Naive B cell (primary cell): ENCODE measurements at regions not wholly inside any gene's neighbourhood (a gene's known extent, or its start where the extent isn't known, plus 50 kb on each side); places are given as distances from the start of the nearest gene placed in this dataset.

Source experiments
- ATAC-seq, 2 donors: fragments of 150-1000 bp; cut with Tn5 transposase; 2 replicates each; pipeline ENCODE4 v1.10.0; 2021; ENCODE audit warnings: low read depth in 2 of 2, mild to moderate bottlenecking in 2 of 2, moderate library complexity in 2 of 2
- DNase-seq: peaks from one replicate; pipeline ENCODE4 v3.0.0; 2022
- H3K27ac Mint-ChIP-seq, 6 donors: one replicate each; pipeline ENCODE4 v1.8.0; 2020 to 2022; ENCODE audit warnings: mild to moderate bottlenecking in 6 of 6, mixed read lengths in 6 of 6, moderate library complexity in 5 of 6, inconsistent platforms in 2 of 6
- H3K27me3 Mint-ChIP-seq, 3 donors: one replicate each; pipeline ENCODE4 v1.8.0; 2021 to 2022; ENCODE audit warnings: mixed read lengths in 3 of 3, mild to moderate bottlenecking in 1 of 3
- H3K36me3 Mint-ChIP-seq, 2 donors: one replicate each; pipeline ENCODE4 v1.8.0; 2020 to 2022; ENCODE audit warnings: mixed read lengths in 2 of 2, inconsistent platforms in 1 of 2, mild to moderate bottlenecking in 1 of 2
- H3K4me1 Mint-ChIP-seq, 3 donors: one replicate each; pipeline ENCODE4 v1.8.0; 2020 to 2022; ENCODE audit warnings: mixed read lengths in 3 of 3, inconsistent platforms in 1 of 3, mild to moderate bottlenecking in 1 of 3, moderate library complexity in 1 of 3
- H3K4me3 Mint-ChIP-seq, 8 donors: one replicate each; pipeline ENCODE4 v1.8.0; 2020 to 2022; ENCODE audit warnings: mild to moderate bottlenecking in 8 of 8, mixed read lengths in 8 of 8, moderate library complexity in 8 of 8, inconsistent platforms in 2 of 8
- H3K9me3 Mint-ChIP-seq, 7 donors: one replicate each; pipeline ENCODE4 v1.8.0; 2020 to 2022; ENCODE audit warnings: mixed read lengths in 7 of 7, mild to moderate bottlenecking in 5 of 7, inconsistent platforms in 2 of 7, moderate library complexity in 1 of 7

DNA sequence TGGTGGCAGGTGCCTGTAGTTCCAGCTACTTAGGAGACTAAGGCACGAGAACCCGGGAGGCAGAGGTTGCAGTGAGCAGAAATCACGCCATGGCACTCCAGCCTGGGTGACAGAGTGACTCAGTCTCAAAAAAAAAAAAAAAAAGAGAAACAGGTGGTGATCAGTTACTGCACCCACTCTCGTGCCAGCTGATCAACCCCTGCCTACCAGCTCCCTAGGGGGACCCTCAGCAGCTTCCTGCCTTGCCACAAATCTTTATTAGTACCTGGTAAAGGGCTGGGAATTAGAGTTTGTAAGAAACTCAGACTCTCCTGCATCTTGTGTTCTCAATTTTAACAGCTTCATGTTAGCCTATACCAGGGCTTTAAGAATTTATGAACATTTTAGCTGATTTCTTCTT lies 914.9 kb downstream of the EFNA5 start:
- no peak for ATAC-seq
- Mint-ChIP-seq H3K27ac (no peak overlapping the region), H3K4me3 (no peak overlapping the region), H3K4me1 (no peaks in the 10 kb centered on the region), H3K36me3 (no peaks in the 10 kb centered on the region), H3K27me3 (no peaks in the 10 kb centered on the region), H3K9me3 (no peaks in the 10 kb centered on the region)
- DNase-seq, result no peak

DNA sequence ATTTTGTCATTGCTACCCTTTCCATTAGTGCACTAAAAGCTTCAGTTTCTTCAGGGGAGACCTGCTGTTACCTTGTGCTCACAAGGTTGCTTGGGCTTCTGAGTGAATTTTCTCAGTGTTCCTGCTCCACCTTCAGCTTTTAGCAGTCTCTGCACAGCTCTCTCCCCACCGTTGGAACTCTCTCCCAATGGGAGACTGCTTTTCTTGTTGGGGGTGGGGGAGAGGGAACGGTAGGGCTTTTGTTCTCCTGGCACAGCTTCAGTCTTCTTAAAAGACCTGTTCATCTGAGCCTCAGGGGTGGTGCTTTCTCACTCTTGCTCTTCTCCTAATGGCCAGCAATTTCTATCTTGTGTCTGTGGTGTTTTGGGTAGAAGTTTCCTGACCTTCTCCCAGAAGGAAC lies 915.7 kb downstream of the EFNA5 start:
- no peaks in the 10 kb centered on the region for H3K9me3 Mint-ChIP-seq
- no peaks in the 10 kb centered on the region for H3K27me3 Mint-ChIP-seq
- no peaks in the 10 kb centered on the region for H3K4me1 Mint-ChIP-seq
- H3K27ac Mint-ChIP-seq, result no peak overlapping the region
- H3K36me3 Mint-ChIP-seq, result no peaks in the 10 kb centered on the region
- DNase-seq (no peak), ATAC-seq (no peak)
- H3K4me3 Mint-ChIP-seq, result no peak overlapping the region

DNA sequence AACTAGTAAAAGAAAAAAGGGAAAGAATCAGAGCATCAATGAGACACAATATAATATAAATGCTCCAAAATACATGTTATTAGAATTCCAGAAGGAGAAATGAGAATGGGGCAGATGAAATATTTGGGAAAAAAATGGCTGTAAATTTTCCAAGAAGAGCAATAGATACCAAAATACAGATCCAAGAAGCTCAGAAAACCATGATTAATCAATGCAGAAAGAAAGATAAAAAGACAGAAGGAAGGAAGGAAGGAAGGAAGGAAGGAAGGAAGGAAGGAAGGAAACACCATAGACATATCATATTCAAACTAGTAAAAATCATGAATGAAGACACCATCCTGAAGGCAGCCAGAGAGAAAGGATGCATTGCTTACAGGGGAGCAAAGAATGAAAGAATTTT lies 920.9 kb downstream of the EFNA5 start:
- no peak overlapping the region for H3K4me3 Mint-ChIP-seq
- ATAC-seq, result no peak
- DNase-seq, result no peak
- no peaks in the 10 kb centered on the region for H3K4me1 Mint-ChIP-seq
- peaks cover 0 to 3% (median 0%) of the 10 kb centered on the region in 7 donors for H3K9me3 Mint-ChIP-seq
- H3K27ac Mint-ChIP-seq, result peak overlapping the region in 1 of 6 donors; percentile 58
- H3K27me3 Mint-ChIP-seq, result no peaks in the 10 kb centered on the region
- no peaks in the 10 kb centered on the region for H3K36me3 Mint-ChIP-seq

DNA sequence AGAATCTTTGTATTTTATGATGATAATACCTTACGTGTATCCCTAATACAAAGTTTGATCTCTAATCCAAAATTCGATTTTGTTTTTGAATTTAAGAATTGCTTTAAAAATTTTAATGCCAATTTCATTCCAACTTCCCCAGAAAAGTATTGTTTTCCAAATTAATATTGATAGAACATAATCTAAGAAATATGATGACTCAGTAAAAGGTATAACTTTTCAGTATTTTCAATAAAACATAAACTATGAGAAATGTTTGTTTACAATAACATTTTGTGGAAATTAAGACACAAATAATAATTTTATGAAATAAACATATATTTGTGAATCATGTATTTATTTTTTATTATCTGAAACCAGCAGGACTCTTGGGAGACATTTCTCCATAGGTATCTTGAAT lies 931.6 kb downstream of the EFNA5 start:
- Mint-ChIP-seq H3K36me3 (no peaks in the 10 kb centered on the region), H3K27me3 (no peaks in the 10 kb centered on the region), H3K9me3 (peaks cover 0 to 12% (median 0%) of the 10 kb centered on the region in 7 donors), H3K4me1 (no peaks in the 10 kb centered on the region), H3K27ac (no peak overlapping the region), H3K4me3 (no peak overlapping the region)
- no peak for DNase-seq
- ATAC-seq, result no peak

DNA sequence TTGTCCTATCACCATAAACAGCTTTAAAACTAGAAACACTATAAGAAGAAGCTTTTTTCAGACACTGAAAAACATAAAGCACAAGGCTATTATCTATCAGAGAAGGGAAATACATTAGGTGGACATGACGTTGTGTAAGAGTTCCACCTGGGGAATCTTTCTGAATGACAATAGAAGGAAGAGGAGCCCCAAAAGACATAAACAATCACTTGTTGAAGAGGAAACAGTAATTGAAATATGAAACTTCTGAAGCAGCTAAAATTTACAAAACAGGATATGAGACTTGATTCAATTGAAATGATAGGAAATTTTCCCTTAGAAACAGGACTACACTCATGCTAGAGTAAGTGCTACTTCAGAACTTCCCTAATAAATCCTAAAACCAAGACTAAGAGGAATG lies 933.6 kb downstream of the EFNA5 start:
- DNase-seq, result no peak
- peaks cover 5 to 28% (median 13%) of the 10 kb centered on the region in 7 donors for H3K9me3 Mint-ChIP-seq
- no peaks in the 10 kb centered on the region for H3K4me1 Mint-ChIP-seq
- H3K27me3 Mint-ChIP-seq, result no peaks in the 10 kb centered on the region
- no peaks in the 10 kb centered on the region for H3K36me3 Mint-ChIP-seq
- ATAC-seq, result no peak
- H3K27ac Mint-ChIP-seq, result no peak overlapping the region
- no peak overlapping the region for H3K4me3 Mint-ChIP-seq

DNA sequence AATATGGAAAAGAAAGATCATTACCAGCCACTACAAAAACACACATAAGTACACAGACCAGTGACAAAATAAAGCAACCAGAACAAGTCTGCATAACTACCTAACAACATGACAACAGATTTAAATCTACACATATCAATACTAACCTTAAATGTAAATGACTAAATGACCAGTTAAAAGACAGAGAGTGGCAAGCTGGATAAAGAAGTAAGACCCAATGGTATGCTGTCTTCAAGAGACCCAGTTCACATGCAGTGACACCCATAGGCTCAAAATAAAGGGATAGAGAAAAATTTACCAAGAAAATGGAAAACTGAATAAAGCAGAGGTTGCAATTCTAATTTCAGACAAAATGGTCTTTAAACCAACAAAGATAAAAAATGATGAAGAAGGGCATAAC lies 938.1 kb downstream of the EFNA5 start:
- Mint-ChIP-seq H3K36me3 (no peaks in the 10 kb centered on the region), H3K27me3 (no peaks in the 10 kb centered on the region), H3K4me3 (no peak overlapping the region), H3K9me3 (peaks cover 12 to 35% (median 15%) of the 10 kb centered on the region in 7 donors), H3K27ac (no peak overlapping the region), H3K4me1 (no peaks in the 10 kb centered on the region)
- DNase-seq (no peak), ATAC-seq (no peak)

DNA sequence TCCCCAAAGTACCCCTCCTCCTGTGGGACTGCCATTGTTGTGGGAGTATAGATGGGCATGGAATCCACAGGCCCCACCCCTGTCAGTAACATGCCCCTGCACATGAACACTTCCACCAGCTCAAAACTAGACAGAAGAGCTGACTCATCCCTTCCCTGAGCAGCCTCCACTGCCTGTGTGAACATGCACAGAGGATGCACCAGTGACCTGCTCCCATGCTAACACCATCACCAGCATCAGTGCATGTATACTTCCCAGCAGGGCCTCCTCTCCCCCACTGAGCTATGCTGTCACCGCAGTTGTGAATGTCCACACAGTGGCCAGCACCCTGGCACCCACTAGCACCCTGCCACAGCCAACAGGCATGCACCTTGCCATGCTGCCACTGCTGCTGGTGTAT lies 939.8 kb downstream of the EFNA5 start:
- no peak for DNase-seq
- Mint-ChIP-seq H3K9me3 (peaks cover 12 to 35% (median 15%) of the 10 kb centered on the region in 7 donors), H3K27ac (no peak overlapping the region), H3K4me1 (no peaks in the 10 kb centered on the region), H3K27me3 (no peaks in the 10 kb centered on the region), H3K36me3 (no peaks in the 10 kb centered on the region), H3K4me3 (no peak overlapping the region)
- no peak for ATAC-seq

DNA sequence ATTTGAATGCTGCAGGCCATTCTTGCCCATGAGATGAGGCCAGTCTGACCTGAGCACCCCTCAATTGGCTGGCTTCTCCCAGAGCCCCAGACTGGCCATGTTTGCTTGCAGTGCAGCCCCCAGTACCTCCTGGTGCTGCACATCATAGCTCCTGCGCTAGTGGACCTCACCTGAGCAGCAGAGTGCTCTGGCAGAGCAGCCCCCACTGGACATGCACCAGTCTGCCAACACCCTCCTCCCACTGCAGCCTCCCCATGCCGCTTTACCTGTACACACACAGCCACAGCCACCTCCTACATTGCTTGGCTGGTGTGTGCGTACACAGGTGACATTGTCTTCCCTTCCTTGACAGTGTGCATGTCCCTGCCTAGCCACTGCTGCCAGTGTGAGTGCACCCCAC lies 940.2 kb downstream of the EFNA5 start:
- no peak overlapping the region for H3K4me3 Mint-ChIP-seq
- H3K9me3 Mint-ChIP-seq, result peaks cover 12 to 35% (median 14%) of the 10 kb centered on the region in 7 donors
- H3K4me1 Mint-ChIP-seq, result no peaks in the 10 kb centered on the region
- ATAC-seq (no peak), DNase-seq (no peak)
- no peaks in the 10 kb centered on the region for H3K27me3 Mint-ChIP-seq
- H3K27ac Mint-ChIP-seq, result no peak overlapping the region
- H3K36me3 Mint-ChIP-seq, result no peaks in the 10 kb centered on the region

DNA sequence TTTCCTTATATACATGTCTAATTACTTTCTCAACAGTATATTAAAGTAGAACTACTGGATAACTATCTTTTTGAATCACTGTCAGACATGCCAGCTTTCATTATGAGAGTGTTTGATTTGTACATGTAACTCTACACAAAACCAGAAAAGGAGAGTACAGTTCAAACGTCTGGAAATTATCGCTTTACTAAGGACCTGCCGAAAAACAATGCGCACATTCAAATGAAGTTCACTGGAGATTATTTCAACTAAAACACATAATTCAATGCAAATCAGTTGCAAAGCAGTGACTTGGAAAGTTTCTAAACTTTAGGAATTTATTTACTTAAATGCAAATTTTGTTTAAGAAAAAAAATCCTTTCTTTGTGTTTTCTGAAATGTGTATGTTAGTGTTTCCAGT lies 942.5 kb downstream of the EFNA5 start:
- ATAC-seq (no peak), DNase-seq (no peak)
- H3K27me3 Mint-ChIP-seq, result no peaks in the 10 kb centered on the region
- H3K27ac Mint-ChIP-seq, result no peak overlapping the region
- H3K36me3 Mint-ChIP-seq, result no peaks in the 10 kb centered on the region
- H3K4me3 Mint-ChIP-seq, result no peak overlapping the region
- peaks cover 6 to 22% (median 11%) of the 10 kb centered on the region in 7 donors for H3K9me3 Mint-ChIP-seq
- H3K4me1 Mint-ChIP-seq, result no peaks in the 10 kb centered on the region

DNA sequence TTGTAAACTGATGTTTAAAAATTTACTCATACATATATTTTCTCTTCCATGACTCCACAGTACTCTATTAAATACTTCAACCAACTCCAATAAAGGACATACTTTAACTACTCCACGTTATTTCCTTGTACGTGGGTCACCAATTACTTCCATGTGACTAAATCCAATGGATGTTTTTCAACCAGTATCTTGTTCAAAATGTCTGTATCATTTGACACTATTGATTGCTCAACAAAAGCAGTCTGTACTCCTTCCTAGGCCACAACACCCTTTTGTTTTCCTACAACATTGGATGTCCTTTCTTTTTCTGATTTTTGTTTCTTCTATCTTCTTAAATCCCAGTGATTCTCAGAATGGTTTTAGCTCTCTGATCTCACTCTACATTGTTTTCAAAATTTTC lies 943.7 kb downstream of the EFNA5 start:
- no peak overlapping the region for H3K4me3 Mint-ChIP-seq
- H3K9me3 Mint-ChIP-seq, result peaks cover 2 to 14% (median 5%) of the 10 kb centered on the region in 7 donors
- H3K27me3 Mint-ChIP-seq, result no peaks in the 10 kb centered on the region
- DNase-seq (no peak), ATAC-seq (no peak)
- no peaks in the 10 kb centered on the region for H3K4me1 Mint-ChIP-seq
- no peak overlapping the region for H3K27ac Mint-ChIP-seq
- no peaks in the 10 kb centered on the region for H3K36me3 Mint-ChIP-seq

DNA sequence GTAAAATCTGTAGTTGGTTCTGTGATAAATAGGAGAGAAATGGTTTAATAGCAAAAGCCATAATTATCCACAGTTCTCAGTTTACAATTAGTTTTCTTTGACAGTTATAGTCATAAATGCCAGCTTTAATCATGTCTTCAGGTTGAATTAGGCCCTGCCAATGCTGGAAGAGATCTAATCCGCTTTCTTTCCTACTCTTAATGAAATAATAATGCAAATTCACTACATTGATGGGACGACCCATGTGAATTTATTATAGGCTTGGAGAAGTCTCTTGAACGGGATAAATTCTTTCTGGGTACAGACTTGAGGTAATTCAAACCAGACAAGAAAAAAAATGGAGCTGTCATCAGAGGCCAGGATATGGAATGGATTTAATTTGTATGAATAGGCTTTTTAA lies 950.4 kb downstream of the EFNA5 start:
- H3K4me1 Mint-ChIP-seq, result no peaks in the 10 kb centered on the region

DNA sequence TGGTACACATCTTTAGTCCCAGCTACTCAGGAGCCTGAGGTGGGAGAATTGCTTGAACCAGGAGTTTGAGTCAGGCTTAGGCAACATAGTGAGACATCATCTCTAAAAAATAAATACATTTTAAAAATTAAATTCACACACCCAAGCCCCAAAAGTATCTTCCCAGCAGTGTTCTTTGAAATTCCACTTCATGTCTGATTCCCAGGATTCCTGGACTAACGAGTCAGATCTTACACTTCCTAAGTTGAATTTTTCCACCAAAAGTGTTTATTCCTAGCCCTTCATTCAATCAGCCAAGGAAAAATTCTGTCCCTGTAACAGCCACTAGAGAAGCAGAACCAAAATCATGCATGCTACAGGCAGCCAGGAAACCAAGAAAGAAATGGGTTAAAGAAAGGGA lies 970.9 kb downstream of the EFNA5 start:
- Mint-ChIP-seq H3K4me3 (no peak overlapping the region), H3K4me1 (no peaks in the 10 kb centered on the region), H3K27me3 (no peaks in the 10 kb centered on the region), H3K9me3 (peaks cover 0 to 5% (median 3%) of the 10 kb centered on the region in 7 donors), H3K36me3 (no peaks in the 10 kb centered on the region), H3K27ac (no peak overlapping the region)
- no peak for ATAC-seq
- no peak for DNase-seq

More for the DNA sequence above, 950.4 kb downstream of the EFNA5 start:
- peaks cover 0 to 7% (median 1%) of the 10 kb centered on the region in 7 donors for H3K9me3 Mint-ChIP-seq
- ATAC-seq, result no peak
- no peak for DNase-seq
- no peak overlapping the region for H3K27ac Mint-ChIP-seq
- no peaks in the 10 kb centered on the region for H3K27me3 Mint-ChIP-seq
- no peaks in the 10 kb centered on the region for H3K36me3 Mint-ChIP-seq
- no peak overlapping the region for H3K4me3 Mint-ChIP-seq

DNA sequence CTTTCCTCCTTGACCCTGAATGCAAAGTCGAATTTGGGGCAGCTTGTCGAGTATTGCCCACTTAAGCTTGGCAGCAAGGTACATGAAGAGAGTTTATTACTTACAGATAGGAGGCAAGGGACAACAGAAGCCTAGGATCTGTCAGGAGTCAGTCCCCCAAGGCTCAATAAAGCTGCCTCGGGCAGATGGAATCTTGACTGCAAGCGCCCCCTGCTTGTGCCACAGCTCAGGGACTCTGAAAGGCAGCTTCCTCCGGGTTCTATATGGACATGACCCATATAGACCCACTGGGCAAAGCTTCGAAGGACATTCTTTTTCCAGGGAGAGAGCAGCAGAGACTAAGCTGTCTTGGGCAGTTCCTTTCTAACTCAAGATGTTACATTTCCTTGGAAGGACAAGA lies 971.5 kb downstream of the EFNA5 start:
- Mint-ChIP-seq H3K4me3 (no peak overlapping the region), H3K9me3 (peaks cover 0 to 5% (median 3%) of the 10 kb centered on the region in 7 donors)

DNA sequence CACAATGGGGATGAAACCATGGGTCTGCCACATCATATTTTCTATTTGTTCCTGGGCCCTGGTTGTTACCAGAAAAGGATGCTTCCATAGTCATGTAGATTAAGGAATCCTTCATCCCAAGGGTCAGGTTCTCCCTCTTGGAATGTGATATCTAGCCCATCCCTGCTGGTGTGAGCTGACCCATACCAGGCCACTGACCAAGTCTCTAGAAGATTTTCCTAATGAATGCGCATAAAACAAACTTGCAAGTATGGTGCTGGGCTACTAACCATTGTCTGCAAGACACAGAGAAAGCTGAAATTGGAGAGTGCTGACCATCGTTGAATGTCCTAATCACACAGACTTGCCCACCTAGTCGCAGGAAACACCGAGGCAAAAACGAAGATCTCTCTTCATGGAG lies 972.6 kb downstream of the EFNA5 start:
- no peak for DNase-seq
- no peaks in the 10 kb centered on the region for H3K36me3 Mint-ChIP-seq
- no peak overlapping the region for H3K4me3 Mint-ChIP-seq
- H3K4me1 Mint-ChIP-seq, result no peaks in the 10 kb centered on the region
- H3K27ac Mint-ChIP-seq, result no peak overlapping the region
- H3K27me3 Mint-ChIP-seq, result no peaks in the 10 kb centered on the region
- ATAC-seq, result no peak
- H3K9me3 Mint-ChIP-seq, result peaks cover 0 to 5% (median 3%) of the 10 kb centered on the region in 7 donors

More for the DNA sequence above, 971.5 kb downstream of the EFNA5 start:
- H3K27me3 Mint-ChIP-seq, result no peaks in the 10 kb centered on the region
- H3K36me3 Mint-ChIP-seq, result no peaks in the 10 kb centered on the region
- H3K4me1 Mint-ChIP-seq, result no peaks in the 10 kb centered on the region
- ATAC-seq, result no peak
- DNase-seq, result no peak
- H3K27ac Mint-ChIP-seq, result no peak overlapping the region

DNA sequence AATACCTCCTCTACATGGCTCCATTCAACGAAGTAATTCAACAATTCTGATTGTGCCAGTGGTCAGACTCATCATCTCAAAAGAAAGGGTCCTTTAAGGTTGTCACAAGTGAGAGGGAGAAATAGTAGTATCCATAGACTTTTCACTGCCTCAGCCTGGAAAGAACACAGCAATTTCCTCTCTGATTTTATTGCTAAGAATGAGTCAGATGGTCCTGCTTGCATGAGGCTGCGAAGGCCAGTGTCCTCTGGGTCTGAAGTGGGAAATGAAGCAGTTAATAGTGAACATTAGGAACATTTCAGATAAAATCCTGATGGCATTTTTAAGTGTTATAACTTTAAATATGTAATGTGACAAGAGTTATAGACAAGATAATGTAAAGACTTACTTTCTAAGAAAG lies 979.0 kb downstream of the EFNA5 start:
- Mint-ChIP-seq H3K36me3 (no peaks in the 10 kb centered on the region), H3K27ac (no peak overlapping the region), H3K27me3 (no peaks in the 10 kb centered on the region), H3K4me3 (no peak overlapping the region), H3K4me1 (no peaks in the 10 kb centered on the region), H3K9me3 (no peaks in the 10 kb centered on the region)
- ATAC-seq (no peak), DNase-seq (no peak)
